IMR-90 (cell line): ENCODE measurements at regions not wholly inside any gene's neighbourhood (a gene's known extent, or its start where the extent isn't known, plus 50 kb on each side); places are given as distances from the start of the nearest gene placed in this dataset.

Source experiments
- POLR2A ChIP-seq: IDR thresholded peaks from 2 replicates; pipeline ENCODE4 v1.6.1; 2012; ENCODE audit warnings: mild to moderate bottlenecking, low read depth, low read length
- RCOR1 ChIP-seq: IDR thresholded peaks from 2 replicates; pipeline ENCODE4 v1.6.1; 2012; ENCODE audit warnings: mild to moderate bottlenecking, low read length, improper control_type of control experiment; ENCODE audit not compliant: insufficient replicate concordance

DNA sequence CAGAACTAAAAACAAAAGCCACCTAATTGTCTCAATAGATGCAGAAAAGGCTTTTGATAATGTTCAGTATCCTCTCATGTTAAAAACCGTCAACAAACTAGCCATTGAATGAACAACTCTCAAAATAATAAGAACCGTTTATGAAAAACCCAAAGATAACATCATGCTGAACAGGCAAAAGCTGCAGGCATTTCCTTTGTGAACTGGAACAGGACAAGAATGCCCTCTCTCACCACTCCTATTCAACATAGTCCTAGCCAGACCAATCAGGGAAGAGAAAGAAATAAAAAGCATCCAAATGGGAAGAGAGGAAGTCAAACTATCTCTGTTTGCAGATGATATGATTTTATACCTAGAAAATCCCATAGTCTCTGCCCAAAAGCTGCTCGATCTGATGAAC is 179.6 kb upstream of the EDNRB start:
- TF ChIP-seq POLR2A (no peak), RCOR1 (no peak)
